ENCODE measurements at regions not wholly inside any gene's neighbourhood (a gene's known extent, or its start where the extent isn't known, plus 50 kb on each side); places are given as distances from the start of the nearest gene placed in this dataset.
A peak's percentile ranks its signal among the peaks of the same experiment; 100 is the strongest.

- H3K36me3 Mint-ChIP-seq (ENCODE audit: low read depth) = no peaks in the 10 kb centered on the region
- CTCF ChIA-PET = interaction anchor here (0.7 kb wide), 1 partner anchor 164 kb away, joined by 3 read pairs; no protein-coding TSS in a partner anchor
- ATAC-seq = peak; percentile 40
Observed at GRCh38 chr20:53692465-53693067, 98.9 kb upstream of the ZNF217 start.

GRCh38 chr20:53691811-53692192 is 98.2 kb upstream of the ZNF217 start:
- no peaks in the 10 kb centered on the region for H3K9me3 Mint-ChIP-seq
- no peak overlapping the region for H3K4me3 Mint-ChIP-seq
- ATAC-seq = no peak
- no peaks in the 10 kb centered on the region for H3K27me3 Mint-ChIP-seq
- H3K36me3 Mint-ChIP-seq (ENCODE audit: low read depth) = no peaks in the 10 kb centered on the region
- no peak for DNase-seq
- intact Hi-C loops (cut with micrococcal nuclease) = no loop called here
- ChIA-PET POLR2A (interaction anchor here (1.0 to 1.3 kb wide), 2 partner anchors 9 to 12 kb away, joined by 4 to 7 read pairs; no protein-coding TSS in a partner anchor), CTCF (no interaction called here)
- no peak for TF ChIP-seq CTCF (IDR thresholded peaks at IDR 0.05)
- H3K4me1 Mint-ChIP-seq (ENCODE audit: low read depth) = peaks cover 38% of the 10 kb centered on the region
- no peak overlapping the region for H3K27ac Mint-ChIP-seq

More at GRCh38 chr20:53692465-53693067, 98.9 kb upstream of the ZNF217 start:
- intact Hi-C loops (cut with micrococcal nuclease) = no loop called here
- no peak for TF ChIP-seq CTCF (IDR thresholded peaks at IDR 0.05)
- no peak for DNase-seq
- Mint-ChIP-seq H3K27me3 (no peaks in the 10 kb centered on the region), H3K4me3 (peak overlapping the region; percentile 59), H3K27ac (peak overlapping the region; percentile 64), H3K4me1 (ENCODE audit: low read depth) (peaks cover 35% of the 10 kb centered on the region), H3K9me3 (no peaks in the 10 kb centered on the region)
- POLR2A ChIA-PET = interaction anchor here (1.0 to 1.3 kb wide), 3 partner anchors 10 to 59 kb away, joined by 3 to 7 read pairs (median 4); no protein-coding TSS in a partner anchor

- ChIA-PET CTCF (no interaction called here), POLR2A (interaction anchor here (1.3 kb wide), 1 partner anchor 9 kb away, joined by 7 read pairs; no protein-coding TSS in a partner anchor)
- H3K4me1 Mint-ChIP-seq (ENCODE audit: low read depth) = peaks cover 40% of the 10 kb centered on the region
- DNase-seq = no peak
- no peak overlapping the region for H3K27ac Mint-ChIP-seq
- TF ChIP-seq CTCF (IDR thresholded peaks at IDR 0.05) = no peak
- no peak for ATAC-seq
- no peaks in the 10 kb centered on the region for H3K27me3 Mint-ChIP-seq
- H3K4me3 Mint-ChIP-seq = no peak overlapping the region
- no peaks in the 10 kb centered on the region for H3K9me3 Mint-ChIP-seq
- intact Hi-C loops (cut with micrococcal nuclease) = no loop called here
- no peaks in the 10 kb centered on the region for H3K36me3 Mint-ChIP-seq (ENCODE audit: low read depth)
Observed at GRCh38 chr20:53691060-53691810, 97.6 kb upstream of the ZNF217 start.

- H3K27me3 Mint-ChIP-seq = no peaks in the 10 kb centered on the region
- H3K36me3 Mint-ChIP-seq (ENCODE audit: low read depth) = no peaks in the 10 kb centered on the region
- H3K9me3 Mint-ChIP-seq = no peaks in the 10 kb centered on the region
- no peak for TF ChIP-seq CTCF (IDR thresholded peaks at IDR 0.05)
- no peak for DNase-seq
- ATAC-seq = no peak
- ChIA-PET CTCF (no interaction called here), POLR2A (interaction anchor here (1.4 to 3.0 kb wide), 2 partner anchors 11 to 20 kb away, joined by 4 to 11 read pairs; no protein-coding TSS in a partner anchor)
- no peak overlapping the region for H3K27ac Mint-ChIP-seq
- H3K4me3 Mint-ChIP-seq = no peak overlapping the region
- peaks cover 48% of the 10 kb centered on the region for H3K4me1 Mint-ChIP-seq (ENCODE audit: low read depth)
- intact Hi-C loops (cut with micrococcal nuclease) = no loop called here
Observed at GRCh38 chr20:53688085-53688484, 94.4 kb upstream of the ZNF217 start.

Data from activated CD8-positive, alpha-beta T cell treated with anti-CD3 and anti-CD28 coated beads for 36 hours (primary cell).